Activated CD4-positive, alpha-beta T cell treated with anti-CD3 and anti-CD28 coated beads, Interleukin-2, amount 50 U/mL, for 48 hours (primary cell): ENCODE measurements at regions not wholly inside any gene's neighbourhood (a gene's known extent, or its start where the extent isn't known, plus 50 kb on each side); places are given as distances from the start of the nearest gene placed in this dataset.

Source experiments
- DNase-seq, 2 experiments: peaks; one replicate each; pipeline ENCODE4 v3.0.0-alpha.2; 2020

DNA sequence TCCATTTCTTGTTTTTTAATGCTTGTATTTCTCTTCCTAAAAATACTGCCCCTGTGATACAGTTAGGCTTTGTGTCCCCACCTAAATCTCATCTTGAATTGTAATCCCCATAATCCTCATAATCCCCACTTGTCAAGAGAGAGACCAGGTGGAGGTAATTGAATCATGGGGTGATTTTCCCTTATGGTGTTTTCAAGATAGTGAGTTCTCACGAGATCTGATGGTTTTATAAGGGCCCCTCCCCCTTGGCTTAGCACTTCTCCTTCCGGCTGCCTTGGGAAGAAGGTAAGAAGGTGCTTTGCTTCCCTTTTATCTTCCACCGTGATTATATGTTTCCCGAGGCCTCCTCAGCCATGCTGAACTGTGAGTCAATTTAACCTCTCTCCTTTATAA lies 227.4 kb downstream of the MAN2A1 start:
- no peak for DNase-seq

- DNase-seq, result no peak
These were observed 228.2 kb downstream of the MAN2A1 start for GRCh38 chr5:109917966-109918365.

DNA sequence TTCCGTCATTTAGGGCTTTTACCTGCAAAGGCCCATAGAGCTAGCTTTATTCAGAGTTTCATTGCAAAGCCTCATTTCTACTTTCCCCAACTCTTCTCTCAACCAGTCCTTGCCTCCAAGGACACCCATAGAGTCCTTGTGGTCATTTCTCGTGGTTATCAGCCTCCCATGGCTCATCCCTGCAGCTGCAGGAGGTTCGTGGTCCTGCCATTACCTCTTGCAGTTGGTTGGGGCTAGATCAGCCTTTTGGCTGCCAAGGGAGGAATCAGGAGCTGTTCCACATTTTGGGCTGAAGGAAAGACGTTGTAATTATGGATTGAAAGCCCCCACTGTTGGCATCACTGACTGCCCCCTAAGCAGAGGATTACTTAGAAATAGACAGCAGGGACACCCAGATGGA lies 231.0 kb downstream of the MAN2A1 start:
- DNase-seq, result no peak

GRCh38 chr5:109921735-109922380 lies 232.1 kb downstream of the MAN2A1 start:
- peak; percentile 4 to 17 for DNase-seq

DNA sequence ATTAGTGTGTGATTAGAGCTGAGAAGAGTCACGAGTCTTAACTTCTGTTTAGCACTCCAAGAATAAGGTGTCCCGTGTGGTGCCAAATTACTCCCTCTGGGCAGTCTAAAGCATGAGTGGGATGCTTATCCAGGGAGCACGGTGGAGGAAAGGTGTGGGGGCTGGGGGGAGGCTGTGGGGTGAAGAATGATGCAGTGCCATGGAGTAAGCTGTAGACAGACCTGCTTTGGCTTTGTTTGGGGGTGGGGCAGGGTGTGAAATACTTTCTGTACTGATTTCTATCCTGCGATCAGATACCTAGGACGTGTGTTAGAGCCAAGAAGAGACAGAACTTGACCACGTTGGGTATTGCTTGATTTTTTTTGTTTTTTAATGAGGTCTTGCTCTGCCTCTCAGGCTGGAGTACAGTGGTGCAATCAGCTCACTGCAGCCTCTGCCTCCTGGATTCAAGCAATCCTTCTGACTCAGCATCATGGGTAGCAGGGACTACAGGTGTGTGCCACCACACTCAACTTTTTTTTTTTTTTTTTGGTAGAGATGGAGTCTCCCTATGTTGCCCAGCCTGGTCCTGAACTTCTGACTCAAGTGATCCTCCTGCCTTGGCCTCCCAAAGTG lies 232.8 kb downstream of the MAN2A1 start:
- peak in 1 of 2 experiments; percentile 7 for DNase-seq

DNA sequence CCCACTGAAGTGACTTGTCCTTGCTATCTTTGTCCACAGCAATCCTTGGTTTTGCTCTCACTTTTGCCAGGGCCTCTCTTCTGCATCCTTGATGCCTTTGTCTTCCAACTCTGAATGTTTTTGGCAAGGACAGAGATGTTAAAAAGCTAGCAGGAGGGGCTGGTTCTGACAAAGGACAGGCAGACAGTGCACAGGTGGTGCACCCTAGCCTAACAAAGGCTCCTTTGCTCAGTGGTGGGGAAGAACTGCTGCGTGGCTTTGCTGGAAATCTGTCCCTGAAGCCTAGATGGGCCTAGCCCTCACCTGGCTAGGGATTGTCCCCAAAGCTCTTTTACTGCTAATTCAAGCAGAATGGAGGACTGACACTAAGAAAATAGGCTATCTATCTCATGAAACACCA lies 233.5 kb downstream of the MAN2A1 start:
- DNase-seq, result no peak

GRCh38 chr5:109924237-109925107 lies 234.7 kb downstream of the MAN2A1 start:
- no peak for DNase-seq

DNA sequence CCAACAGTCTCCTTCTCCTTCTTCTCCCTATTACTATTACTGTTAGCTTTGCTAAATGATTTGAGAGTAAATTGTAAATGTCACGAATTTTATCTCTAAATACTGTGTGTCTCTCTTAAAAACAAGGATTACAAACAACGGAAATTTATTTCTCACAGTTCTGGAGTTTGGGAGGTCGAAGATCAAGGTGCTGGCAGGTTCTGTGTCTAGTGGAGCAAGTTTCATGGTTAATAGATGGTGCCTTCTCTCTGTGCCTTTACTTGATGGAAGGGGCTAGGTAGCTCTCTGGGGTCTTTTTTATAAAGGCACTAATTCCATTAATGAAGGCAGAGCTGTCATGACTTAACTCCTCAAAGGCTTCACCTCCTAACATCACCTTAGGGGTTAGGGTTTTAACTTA lies 237.9 kb downstream of the MAN2A1 start:
- DNase-seq, result no peak

DNA sequence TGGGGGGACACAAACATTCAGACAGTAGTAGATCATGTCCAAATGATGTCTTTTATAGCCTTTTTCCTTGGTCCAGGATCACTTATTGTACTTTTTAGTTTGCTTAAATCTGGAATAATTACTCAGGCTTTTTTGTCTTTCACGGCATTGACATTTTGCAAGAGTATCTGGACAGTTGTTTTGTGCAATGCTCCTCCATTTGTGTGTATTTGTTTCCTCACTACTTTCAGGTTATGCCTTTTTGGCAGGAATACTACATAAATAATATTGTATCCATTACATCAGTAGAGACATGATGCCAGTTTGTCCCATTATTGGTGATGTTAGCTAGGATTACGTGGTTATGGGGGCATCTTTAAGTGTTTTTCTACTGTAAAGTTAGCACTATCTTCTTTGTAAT lies 238.3 kb downstream of the MAN2A1 start:
- DNase-seq, result no peak

DNA sequence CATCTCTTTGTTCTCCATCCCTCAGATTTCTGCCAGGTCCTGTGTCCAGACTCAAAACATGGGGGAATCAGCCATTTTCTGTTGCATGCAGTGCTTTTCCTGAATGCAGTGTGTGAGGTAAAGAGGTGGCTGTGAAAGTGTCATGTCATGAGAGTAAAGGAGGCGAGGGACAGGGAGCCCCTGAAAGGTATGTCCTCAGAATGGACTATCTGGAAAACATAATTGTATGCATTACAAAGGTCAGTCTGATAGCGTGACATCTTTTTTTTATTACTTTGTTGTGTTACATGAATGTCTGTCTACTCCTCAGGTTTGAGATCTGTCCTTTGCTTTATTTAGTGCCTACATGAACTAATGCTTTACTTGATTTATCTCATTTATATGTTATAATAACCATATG lies 239.1 kb downstream of the MAN2A1 start:
- DNase-seq, result no peak

DNA sequence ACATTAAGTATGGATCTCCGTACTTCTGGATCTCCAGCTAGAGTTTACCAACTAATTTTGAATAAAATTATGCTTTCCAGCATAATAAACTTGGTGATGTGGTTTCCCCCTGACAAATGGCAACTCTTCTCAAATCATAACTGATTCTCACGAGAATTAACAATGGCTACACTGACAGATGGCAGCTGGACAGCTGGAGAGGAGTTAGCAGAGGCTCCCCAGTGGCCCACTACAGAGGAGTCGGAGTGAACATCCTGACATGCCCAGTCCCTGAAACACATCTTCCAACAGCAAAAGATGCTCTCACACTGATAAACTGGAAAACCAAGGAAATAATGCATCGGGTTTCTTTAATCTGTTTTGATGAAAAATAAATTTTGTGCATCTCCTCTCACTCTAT lies 239.6 kb downstream of the MAN2A1 start:
- DNase-seq, result no peak

- DNase-seq, result no peak
These were observed 240.2 kb downstream of the MAN2A1 start for GRCh38 chr5:109929911-109930310.

DNA sequence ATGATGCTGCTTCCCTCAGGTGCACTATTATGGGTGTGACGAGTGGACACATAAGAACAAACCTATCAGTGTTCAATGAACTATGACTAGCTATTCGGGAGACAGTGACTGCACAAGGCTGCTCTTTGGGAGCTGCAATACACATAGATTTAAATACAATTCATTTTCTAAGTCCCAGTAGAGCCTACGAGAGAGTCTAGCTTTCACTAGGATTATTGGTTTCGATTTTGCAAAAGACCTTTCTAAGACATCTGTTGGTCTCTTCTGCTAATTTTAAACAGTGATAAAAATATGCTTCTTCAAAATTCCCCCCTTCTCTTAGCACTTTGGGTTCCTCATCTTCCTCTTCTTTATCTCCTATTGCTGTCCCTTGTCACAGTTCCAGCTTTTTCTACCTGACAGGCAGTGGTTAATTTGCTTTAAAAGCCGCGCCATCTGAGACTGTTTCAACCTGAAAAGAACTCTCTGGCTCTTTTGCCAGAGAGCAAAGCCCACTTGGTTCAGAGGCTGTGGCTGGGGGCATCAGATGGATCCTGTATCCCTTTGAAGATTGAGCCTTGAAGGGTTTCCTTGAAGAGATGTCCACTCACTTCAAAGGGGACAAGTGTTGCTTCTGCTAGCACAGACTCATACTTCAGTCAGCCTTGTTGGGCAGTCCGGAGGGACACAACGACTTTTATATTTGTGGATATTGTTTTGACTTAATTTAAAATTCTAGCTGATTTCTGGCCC lies 241.5 kb downstream of the MAN2A1 start:
- DNase-seq, result no peak

DNA sequence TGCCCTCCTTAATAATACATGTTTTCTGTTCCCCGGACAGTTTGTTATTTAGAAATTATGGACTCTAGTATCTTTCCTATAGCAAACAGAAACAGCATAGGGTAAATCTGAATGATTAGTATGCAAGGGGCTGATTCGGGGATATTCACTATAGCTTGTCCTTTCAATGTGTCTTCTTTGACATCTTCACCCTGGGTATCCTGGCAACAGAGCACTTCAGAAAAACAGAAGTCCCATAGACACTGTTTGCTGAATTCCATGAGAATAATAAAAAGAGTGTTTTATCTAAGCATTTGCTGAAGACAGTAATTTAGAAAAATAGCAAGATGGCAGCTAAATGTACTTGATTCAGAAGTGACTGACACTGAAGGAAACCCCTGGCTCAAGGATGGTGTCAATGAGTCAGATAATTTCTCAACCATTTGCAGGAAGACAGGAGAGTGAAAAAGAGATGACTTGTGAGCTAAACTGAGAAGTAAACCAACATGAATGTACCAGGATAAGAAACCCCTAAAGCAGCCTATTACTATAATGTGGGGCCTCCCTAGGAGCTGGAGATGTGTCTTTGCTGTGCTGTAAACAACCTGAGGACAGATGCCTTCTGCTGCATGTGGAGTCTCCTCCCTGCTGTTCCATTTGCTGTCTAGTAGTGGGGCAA lies 246.2 kb downstream of the MAN2A1 start:
- DNase-seq, result no peak

- DNase-seq, result peak; percentile 25 to 42
These were observed 247.3 kb downstream of the MAN2A1 start for GRCh38 chr5:109936996-109937395.

DNA sequence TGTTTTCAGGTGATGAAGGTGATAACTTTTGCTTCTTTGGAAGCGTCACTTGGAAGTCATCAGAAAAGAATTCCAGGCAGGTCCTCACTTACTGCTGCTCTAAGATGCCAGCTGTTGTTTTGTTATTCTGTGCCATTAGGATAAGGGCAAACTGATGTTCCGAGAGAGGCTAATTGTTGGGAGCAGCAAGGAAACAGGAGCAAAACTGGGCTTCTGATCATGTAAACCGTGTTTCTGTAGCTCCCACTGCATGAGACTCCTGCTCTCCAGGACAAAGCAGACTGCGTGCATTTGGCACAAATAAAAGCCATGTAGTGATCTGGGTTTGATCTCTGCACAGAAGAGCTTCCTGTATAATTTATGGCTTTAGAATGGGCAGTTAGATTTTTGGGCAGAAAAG lies 248.2 kb downstream of the MAN2A1 start:
- no peak for DNase-seq

DNA sequence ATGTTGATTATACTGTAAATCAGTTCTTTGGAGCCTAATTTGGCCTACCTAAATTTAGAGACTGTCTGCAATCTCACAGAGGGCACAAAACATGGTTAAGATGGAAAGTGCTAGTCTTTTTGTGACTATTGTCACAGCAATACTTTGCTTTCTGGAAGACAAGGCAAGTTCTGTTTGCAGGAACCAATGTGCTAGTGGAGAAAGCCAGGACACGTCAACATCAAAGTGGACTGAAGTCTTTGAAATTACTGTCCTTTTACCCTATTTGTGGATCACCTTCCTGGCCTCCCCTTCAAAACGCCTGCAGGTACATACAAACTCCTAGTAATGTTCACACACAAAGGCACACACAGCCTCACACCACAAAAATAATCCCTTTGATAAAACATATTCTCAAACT lies 248.7 kb downstream of the MAN2A1 start:
- DNase-seq, result no peak

DNA sequence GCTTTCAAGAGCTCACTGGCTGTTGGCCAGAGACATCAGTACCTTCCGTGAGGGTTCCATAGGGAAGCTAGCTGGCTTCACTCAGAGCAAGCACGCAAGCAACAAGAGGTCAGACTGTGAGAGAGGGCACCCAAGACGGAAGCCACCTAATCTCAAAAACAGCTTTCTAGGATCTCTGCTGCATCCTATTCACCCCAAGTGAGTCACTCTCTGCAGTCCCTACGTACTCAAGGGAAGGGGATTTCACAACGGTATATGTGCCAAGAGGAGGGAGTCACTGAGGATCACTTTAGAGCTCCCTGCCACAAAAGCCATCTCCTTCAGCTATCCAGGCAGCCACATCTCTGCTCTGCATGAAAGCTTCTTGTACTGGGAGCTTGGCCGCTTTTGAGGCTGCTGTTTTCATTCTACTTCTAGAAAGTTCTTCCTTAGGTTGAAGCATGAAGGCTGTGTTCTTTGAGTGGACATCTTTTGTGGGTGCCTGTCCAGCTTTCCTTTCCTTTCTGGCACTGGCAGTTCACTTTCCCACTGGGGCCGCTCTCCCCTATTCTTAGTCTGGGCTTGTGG lies 249.5 kb downstream of the MAN2A1 start:
- no peak for DNase-seq

- no peak for DNase-seq
These were observed 252.9 kb downstream of the MAN2A1 start for GRCh38 chr5:109942646-109943045.

DNA sequence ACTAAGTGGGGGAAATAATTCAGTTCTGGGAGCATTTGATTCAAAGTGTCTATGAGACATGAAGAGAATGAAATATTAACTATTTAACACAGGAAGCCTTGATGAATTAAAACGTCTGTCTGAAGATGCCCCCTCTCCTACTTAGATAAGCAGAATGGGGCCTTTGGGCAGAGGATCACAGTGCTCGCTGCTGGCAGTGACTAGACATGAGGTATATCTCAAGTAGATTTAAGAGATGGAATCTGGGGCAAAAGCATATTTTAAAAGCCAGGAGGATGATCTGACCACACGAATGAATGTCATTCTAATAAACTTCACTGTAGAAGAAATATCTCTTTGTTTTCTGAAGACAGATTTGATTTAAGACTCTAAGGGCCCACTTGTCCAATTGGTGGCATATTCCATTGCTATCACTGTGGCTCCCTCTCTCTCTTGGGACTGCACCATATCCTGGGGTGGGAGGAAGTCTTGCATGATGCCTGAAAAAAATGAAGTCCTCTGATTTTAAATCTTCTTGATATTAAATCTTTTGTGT lies 254.0 kb downstream of the MAN2A1 start:
- DNase-seq, result no peak

DNA sequence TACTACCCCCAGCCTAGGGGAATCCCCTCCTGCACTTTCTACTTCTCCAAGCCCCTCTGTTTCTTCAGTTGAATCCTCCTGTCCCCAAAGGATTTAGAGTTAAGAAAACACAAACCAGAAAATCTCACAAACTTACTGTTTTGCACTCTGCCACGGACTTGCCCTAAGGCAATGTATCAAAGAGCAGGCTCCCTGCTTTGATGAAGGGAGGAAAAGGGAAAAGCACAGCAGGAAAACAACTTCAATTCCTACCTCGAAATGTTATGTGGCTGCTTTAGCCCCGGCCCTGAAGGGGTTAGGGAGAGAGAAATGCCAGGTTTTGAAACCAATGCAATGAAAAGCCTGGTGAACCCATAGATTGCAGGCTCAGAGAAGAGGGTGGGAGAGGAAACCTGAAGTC lies 254.7 kb downstream of the MAN2A1 start:
- DNase-seq, result no peak

GRCh38 chr5:109945097-109945678 lies 255.5 kb downstream of the MAN2A1 start:
- DNase-seq, result peak in 1 of 2 experiments; percentile 10
